ENCODE measurements at regions not wholly inside any gene's neighbourhood (a gene's known extent, or its start where the extent isn't known, plus 50 kb on each side); places are given as distances from the start of the nearest gene placed in this dataset.
A peak's percentile ranks its signal among the peaks of the same experiment; 100 is the strongest.

GRCh38 chr2:239540174-239540573 lies 139.4 kb upstream of the HDAC4 start:
- Mint-ChIP-seq H3K4me1 (peaks cover 30% of the 10 kb centered on the region), H3K4me3 (no peak overlapping the region), H3K36me3 (ENCODE audit: low read depth) (no peaks in the 10 kb centered on the region), H3K27me3 (ENCODE audit: low read depth) (peaks cover 9% of the 10 kb centered on the region), H3K27ac (no peak overlapping the region), H3K9me3 (peaks cover 9% of the 10 kb centered on the region)
- no peak for TF ChIP-seq CTCF (IDR thresholded peaks at IDR 0.05; ENCODE audit: unreplicated experiment in 3 of 3)

- Mint-ChIP-seq H3K36me3 (ENCODE audit: low read depth) (no peaks in the 10 kb centered on the region), H3K27ac (no peak overlapping the region), H3K4me1 (peaks cover 28% of the 10 kb centered on the region), H3K27me3 (ENCODE audit: low read depth) (peaks cover 9% of the 10 kb centered on the region), H3K9me3 (peaks cover 9% of the 10 kb centered on the region), H3K4me3 (no peak overlapping the region)
- TF ChIP-seq CTCF (IDR thresholded peaks at IDR 0.05; ENCODE audit: unreplicated experiment in 3 of 3) = no peak
Measured at GRCh38 chr2:239539776-239540100, 138.9 kb upstream of the HDAC4 start.

- H3K27ac Mint-ChIP-seq = no peak overlapping the region
- no peak for TF ChIP-seq CTCF (IDR thresholded peaks at IDR 0.05; ENCODE audit: unreplicated experiment in 3 of 3)
- H3K36me3 Mint-ChIP-seq (ENCODE audit: low read depth) = no peaks in the 10 kb centered on the region
- peaks cover 25% of the 10 kb centered on the region for H3K4me1 Mint-ChIP-seq
- H3K27me3 Mint-ChIP-seq (ENCODE audit: low read depth) = peaks cover 11% of the 10 kb centered on the region
- no peak overlapping the region for H3K4me3 Mint-ChIP-seq
- peaks cover 10% of the 10 kb centered on the region for H3K9me3 Mint-ChIP-seq
Measured at GRCh38 chr2:239539083-239539775, 138.4 kb upstream of the HDAC4 start.

- Mint-ChIP-seq H3K27ac (no peak overlapping the region), H3K4me3 (no peak overlapping the region), H3K36me3 (ENCODE audit: low read depth) (no peaks in the 10 kb centered on the region), H3K27me3 (ENCODE audit: low read depth) (peaks cover 12% of the 10 kb centered on the region), H3K4me1 (peaks cover 27% of the 10 kb centered on the region), H3K9me3 (peaks cover 13% of the 10 kb centered on the region)
- no peak for TF ChIP-seq CTCF (IDR thresholded peaks at IDR 0.05; ENCODE audit: unreplicated experiment in 3 of 3)
Measured at GRCh38 chr2:239538357-239539052, 137.7 kb upstream of the HDAC4 start.

GRCh38 chr2:239537633-239538356 lies 137.0 kb upstream of the HDAC4 start:
- peak overlapping the region in 2 of 3 experiments; percentile 26 to 79 for H3K27ac Mint-ChIP-seq
- H3K4me3 Mint-ChIP-seq = no peak overlapping the region
- peaks cover 15% of the 10 kb centered on the region for H3K9me3 Mint-ChIP-seq
- TF ChIP-seq CTCF (IDR thresholded peaks at IDR 0.05; ENCODE audit: unreplicated experiment in 3 of 3) = no peak
- peaks cover 13% of the 10 kb centered on the region for H3K27me3 Mint-ChIP-seq (ENCODE audit: low read depth)
- peaks cover 34% of the 10 kb centered on the region for H3K4me1 Mint-ChIP-seq
- no peaks in the 10 kb centered on the region for H3K36me3 Mint-ChIP-seq (ENCODE audit: low read depth)

All from nephron (organoid).